Epithelial cell of esophagus (primary cell): ENCODE measurements at regions not wholly inside any gene's neighbourhood (a gene's known extent, or its start where the extent isn't known, plus 50 kb on each side); places are given as distances from the start of the nearest gene placed in this dataset.

Experiments
- DNase-seq: peaks from one replicate; pipeline ENCODE4 v3.0.0; 2010; ENCODE audit warnings: low read depth
- H3K4me3 ChIP-seq: 2 replicates; pipeline ENCODE4 v1.5.1; 2011; ENCODE audit warnings: mild to moderate bottlenecking, low read length, control low read depth
- CTCF ChIP-seq: IDR thresholded peaks from 2 replicates; pipeline ENCODE4 v1.5.1; 2011; ENCODE audit warnings: low read depth, mild to moderate bottlenecking, low read length, control low read depth, inconsistent platforms; ENCODE audit not compliant: insufficient read depth; ENCODE audit errors: missing control alignments

- TF ChIP-seq CTCF: no peak
- no peak overlapping the region for H3K4me3 ChIP-seq
- no peak for DNase-seq
These were observed 475.5 kb upstream of the VSTM2A start for GRCh38 chr7:54066643-54067042.

GRCh38 chr7:54069843-54070242, 472.3 kb upstream of the VSTM2A start:
- DNase-seq: no peak
- no peak overlapping the region for H3K4me3 ChIP-seq
- TF ChIP-seq CTCF: no peak

- H3K4me3 ChIP-seq: no peak overlapping the region
- no peak for TF ChIP-seq CTCF
- no peak for DNase-seq
These were observed 469.5 kb upstream of the VSTM2A start for GRCh38 chr7:54072710-54073109.

- no peak for TF ChIP-seq CTCF
- H3K4me3 ChIP-seq: no peak overlapping the region
- peak; percentile 28 for DNase-seq
These were observed 465.6 kb upstream of the VSTM2A start for GRCh38 chr7:54076616-54077015.

- no peak overlapping the region for H3K4me3 ChIP-seq
- no peak for TF ChIP-seq CTCF
- no peak for DNase-seq
These were observed 461.6 kb upstream of the VSTM2A start for GRCh38 chr7:54080525-54080924.

- DNase-seq: no peak
- TF ChIP-seq CTCF: no peak
- H3K4me3 ChIP-seq: no peak overlapping the region
These were observed 461.2 kb upstream of the VSTM2A start for GRCh38 chr7:54080971-54081370.

GRCh38 chr7:54084340-54084739, 457.8 kb upstream of the VSTM2A start:
- no peak for DNase-seq
- H3K4me3 ChIP-seq: no peak overlapping the region
- TF ChIP-seq CTCF: no peak
